ENCODE measurements at regions not wholly inside any gene's neighbourhood (a gene's known extent, or its start where the extent isn't known, plus 50 kb on each side); places are given as distances from the start of the nearest gene placed in this dataset.

DNA sequence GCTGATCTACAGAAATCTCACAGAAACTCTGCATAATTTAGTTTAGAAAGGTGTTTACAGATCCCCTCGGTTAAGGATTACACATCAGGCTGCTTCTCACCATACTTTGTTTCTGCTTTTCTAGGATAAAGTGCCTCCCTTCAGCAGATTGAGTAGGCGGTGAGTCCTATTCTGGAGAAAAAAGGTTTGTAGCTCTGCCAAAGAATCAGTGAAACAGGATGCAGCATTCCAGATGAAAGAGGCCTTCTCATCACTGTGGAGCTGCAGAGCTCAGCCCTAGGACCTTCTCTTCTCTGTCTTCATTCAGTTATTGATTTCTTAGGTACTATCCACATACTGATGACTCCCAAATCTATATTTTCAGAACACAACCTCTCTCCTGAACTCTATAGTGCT lies 155.5 kb upstream of the KRR1 start:
- CTCF ChIA-PET, result no interaction called here
- Mint-ChIP-seq H3K36me3 (no peaks in the 10 kb centered on the region), H3K27ac (no peak overlapping the region), H3K4me1 (peaks cover 15% of the 10 kb centered on the region), H3K27me3 (ENCODE audit: low read depth) (no peaks in the 10 kb centered on the region), H3K9me3 (no peaks in the 10 kb centered on the region), H3K4me3 (no peak overlapping the region)
- TF ChIP-seq ZNF232 (CRISPR knock-in tag; IDR thresholded peaks at IDR 0.05) (no peak), ZNF671 (CRISPR knock-in tag; IDR thresholded peaks at IDR 0.05) (no peak), RORB (CRISPR knock-in tag; IDR thresholded peaks at IDR 0.05) (no peak), GRHL2 (CRISPR knock-in tag; IDR thresholded peaks at IDR 0.05; ENCODE audit: insufficient replicate concordance, severe bottlenecking) (no peak), EMX1 (CRISPR knock-in tag; IDR thresholded peaks at IDR 0.05) (no peak), ZNF423 (CRISPR knock-in tag; IDR thresholded peaks at IDR 0.05) (no peak)
- TF ChIP-seq, protein P1, sequence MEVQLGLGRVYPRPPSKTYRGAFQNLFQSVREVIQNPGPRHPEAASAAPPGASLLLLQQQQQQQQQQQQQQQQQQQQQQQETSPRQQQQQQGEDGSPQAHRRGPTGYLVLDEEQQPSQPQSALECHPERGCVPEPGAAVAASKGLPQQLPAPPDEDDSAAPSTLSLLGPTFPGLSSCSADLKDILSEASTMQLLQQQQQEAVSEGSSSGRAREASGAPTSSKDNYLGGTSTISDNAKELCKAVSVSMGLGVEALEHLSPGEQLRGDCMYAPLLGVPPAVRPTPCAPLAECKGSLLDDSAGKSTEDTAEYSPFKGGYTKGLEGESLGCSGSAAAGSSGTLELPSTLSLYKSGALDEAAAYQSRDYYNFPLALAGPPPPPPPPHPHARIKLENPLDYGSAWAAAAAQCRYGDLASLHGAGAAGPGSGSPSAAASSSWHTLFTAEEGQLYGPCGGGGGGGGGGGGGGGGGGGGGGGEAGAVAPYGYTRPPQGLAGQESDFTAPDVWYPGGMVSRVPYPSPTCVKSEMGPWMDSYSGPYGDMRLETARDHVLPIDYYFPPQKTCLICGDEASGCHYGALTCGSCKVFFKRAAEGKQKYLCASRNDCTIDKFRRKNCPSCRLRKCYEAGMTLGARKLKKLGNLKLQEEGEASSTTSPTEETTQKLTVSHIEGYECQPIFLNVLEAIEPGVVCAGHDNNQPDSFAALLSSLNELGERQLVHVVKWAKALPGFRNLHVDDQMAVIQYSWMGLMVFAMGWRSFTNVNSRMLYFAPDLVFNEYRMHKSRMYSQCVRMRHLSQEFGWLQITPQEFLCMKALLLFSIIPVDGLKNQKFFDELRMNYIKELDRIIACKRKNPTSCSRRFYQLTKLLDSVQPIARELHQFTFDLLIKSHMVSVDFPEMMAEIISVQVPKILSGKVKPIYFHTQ (CRISPR knock-in tag; IDR thresholded peaks at IDR 0.05), result no peak
- TF ChIP-seq, protein P2, sequence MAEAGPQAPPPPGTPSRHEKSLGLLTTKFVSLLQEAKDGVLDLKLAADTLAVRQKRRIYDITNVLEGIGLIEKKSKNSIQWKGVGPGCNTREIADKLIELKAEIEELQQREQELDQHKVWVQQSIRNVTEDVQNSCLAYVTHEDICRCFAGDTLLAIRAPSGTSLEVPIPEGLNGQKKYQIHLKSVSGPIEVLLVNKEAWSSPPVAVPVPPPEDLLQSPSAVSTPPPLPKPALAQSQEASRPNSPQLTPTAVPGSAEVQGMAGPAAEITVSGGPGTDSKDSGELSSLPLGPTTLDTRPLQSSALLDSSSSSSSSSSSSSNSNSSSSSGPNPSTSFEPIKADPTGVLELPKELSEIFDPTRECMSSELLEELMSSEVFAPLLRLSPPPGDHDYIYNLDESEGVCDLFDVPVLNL (CRISPR knock-in tag; IDR thresholded peaks at IDR 0.05; ENCODE audit: borderline replicate concordance, low read depth), result no peak
- TF ChIP-seq, protein P3, sequence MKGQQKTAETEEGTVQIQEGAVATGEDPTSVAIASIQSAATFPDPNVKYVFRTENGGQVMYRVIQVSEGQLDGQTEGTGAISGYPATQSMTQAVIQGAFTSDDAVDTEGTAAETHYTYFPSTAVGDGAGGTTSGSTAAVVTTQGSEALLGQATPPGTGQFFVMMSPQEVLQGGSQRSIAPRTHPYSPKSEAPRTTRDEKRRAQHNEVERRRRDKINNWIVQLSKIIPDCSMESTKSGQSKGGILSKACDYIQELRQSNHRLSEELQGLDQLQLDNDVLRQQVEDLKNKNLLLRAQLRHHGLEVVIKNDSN (CRISPR knock-in tag; IDR thresholded peaks at IDR 0.05), result no peak
- no peak for ATAC-seq
- no peak for DNase-seq (ENCODE audit: low spot score)
- POLR2A ChIA-PET, result interaction anchor here (0.6 kb wide), 1 partner anchor 1470 kb away, joined by 3 read pairs; no protein-coding TSS in a partner anchor

DNA sequence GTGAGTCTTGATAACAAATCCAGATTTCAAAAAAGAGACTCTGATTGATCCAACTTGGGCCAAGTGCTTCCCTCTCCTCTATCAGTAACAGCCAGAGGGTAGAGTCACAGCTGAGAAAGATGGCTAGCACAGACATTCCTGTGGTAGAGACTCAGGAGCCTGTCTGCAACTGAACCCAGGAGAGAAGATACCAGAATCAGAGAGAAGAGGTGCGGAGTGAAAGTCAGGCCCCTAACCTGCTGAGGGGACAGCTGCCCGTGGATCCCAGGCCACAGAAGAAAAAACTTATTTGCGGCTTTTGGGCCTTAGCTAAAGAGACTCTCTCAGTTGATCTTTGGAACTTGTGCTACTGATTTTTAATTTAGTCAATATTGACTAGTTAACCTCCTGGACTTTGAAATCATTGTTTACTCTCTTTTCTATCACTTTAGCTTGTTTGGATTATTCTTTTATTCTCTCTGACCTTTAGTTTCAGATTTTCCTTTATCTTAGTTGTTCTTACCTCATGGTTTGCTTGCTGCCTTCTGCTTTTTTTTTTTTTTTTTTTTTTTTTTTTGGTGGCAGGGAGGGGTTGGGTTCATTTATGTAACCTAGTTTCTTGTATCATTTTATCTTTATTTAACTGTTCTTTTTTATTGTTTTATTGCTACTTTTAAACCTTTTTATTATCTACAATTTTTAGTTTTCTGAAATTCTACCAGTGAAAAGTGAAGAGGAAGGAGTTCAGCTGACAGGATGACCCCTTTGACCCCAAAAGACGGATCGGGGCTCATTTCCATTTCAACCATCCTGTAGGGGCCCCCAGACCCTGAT lies 154.9 kb upstream of the KRR1 start:
- TF ChIP-seq, protein P4, sequence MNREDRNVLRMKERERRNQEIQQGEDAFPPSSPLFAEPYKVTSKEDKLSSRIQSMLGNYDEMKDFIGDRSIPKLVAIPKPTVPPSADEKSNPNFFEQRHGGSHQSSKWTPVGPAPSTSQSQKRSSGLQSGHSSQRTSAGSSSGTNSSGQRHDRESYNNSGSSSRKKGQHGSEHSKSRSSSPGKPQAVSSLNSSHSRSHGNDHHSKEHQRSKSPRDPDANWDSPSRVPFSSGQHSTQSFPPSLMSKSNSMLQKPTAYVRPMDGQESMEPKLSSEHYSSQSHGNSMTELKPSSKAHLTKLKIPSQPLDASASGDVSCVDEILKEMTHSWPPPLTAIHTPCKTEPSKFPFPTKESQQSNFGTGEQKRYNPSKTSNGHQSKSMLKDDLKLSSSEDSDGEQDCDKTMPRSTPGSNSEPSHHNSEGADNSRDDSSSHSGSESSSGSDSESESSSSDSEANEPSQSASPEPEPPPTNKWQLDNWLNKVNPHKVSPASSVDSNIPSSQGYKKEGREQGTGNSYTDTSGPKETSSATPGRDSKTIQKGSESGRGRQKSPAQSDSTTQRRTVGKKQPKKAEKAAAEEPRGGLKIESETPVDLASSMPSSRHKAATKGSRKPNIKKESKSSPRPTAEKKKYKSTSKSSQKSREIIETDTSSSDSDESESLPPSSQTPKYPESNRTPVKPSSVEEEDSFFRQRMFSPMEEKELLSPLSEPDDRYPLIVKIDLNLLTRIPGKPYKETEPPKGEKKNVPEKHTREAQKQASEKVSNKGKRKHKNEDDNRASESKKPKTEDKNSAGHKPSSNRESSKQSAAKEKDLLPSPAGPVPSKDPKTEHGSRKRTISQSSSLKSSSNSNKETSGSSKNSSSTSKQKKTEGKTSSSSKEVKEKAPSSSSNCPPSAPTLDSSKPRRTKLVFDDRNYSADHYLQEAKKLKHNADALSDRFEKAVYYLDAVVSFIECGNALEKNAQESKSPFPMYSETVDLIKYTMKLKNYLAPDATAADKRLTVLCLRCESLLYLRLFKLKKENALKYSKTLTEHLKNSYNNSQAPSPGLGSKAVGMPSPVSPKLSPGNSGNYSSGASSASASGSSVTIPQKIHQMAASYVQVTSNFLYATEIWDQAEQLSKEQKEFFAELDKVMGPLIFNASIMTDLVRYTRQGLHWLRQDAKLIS (CRISPR knock-in tag; IDR thresholded peaks at IDR 0.05; ENCODE audit: borderline replicate concordance), result no peak
- TF ChIP-seq, protein P5, sequence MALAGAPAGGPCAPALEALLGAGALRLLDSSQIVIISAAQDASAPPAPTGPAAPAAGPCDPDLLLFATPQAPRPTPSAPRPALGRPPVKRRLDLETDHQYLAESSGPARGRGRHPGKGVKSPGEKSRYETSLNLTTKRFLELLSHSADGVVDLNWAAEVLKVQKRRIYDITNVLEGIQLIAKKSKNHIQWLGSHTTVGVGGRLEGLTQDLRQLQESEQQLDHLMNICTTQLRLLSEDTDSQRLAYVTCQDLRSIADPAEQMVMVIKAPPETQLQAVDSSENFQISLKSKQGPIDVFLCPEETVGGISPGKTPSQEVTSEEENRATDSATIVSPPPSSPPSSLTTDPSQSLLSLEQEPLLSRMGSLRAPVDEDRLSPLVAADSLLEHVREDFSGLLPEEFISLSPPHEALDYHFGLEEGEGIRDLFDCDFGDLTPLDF (CRISPR knock-in tag; IDR thresholded peaks at IDR 0.05), result no peak
- TF ChIP-seq, protein P6, sequence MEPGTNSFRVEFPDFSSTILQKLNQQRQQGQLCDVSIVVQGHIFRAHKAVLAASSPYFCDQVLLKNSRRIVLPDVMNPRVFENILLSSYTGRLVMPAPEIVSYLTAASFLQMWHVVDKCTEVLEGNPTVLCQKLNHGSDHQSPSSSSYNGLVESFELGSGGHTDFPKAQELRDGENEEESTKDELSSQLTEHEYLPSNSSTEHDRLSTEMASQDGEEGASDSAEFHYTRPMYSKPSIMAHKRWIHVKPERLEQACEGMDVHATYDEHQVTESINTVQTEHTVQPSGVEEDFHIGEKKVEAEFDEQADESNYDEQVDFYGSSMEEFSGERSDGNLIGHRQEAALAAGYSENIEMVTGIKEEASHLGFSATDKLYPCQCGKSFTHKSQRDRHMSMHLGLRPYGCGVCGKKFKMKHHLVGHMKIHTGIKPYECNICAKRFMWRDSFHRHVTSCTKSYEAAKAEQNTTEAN (CRISPR knock-in tag; IDR thresholded peaks at IDR 0.05), result no peak
- TF ChIP-seq, protein P7, sequence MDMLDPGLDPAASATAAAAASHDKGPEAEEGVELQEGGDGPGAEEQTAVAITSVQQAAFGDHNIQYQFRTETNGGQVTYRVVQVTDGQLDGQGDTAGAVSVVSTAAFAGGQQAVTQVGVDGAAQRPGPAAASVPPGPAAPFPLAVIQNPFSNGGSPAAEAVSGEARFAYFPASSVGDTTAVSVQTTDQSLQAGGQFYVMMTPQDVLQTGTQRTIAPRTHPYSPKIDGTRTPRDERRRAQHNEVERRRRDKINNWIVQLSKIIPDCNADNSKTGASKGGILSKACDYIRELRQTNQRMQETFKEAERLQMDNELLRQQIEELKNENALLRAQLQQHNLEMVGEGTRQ (CRISPR knock-in tag; IDR thresholded peaks at IDR 0.05), result no peak
- TF ChIP-seq GABPB1 (CRISPR knock-in tag; IDR thresholded peaks at IDR 0.05), result peak; percentile 42; the same call in 1 of the 2 replicates
- TF ChIP-seq SOX15 (CRISPR knock-in tag; IDR thresholded peaks at IDR 0.05), result no peak
- TF ChIP-seq, protein P8, sequence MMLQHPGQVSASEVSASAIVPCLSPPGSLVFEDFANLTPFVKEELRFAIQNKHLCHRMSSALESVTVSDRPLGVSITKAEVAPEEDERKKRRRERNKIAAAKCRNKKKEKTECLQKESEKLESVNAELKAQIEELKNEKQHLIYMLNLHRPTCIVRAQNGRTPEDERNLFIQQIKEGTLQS (CRISPR knock-in tag; conservative IDR thresholded peaks at IDR 0.05), result no peak
- ChIA-PET POLR2A (no interaction called here), CTCF (interaction anchor here (0.6 to 0.7 kb wide), 2 partner anchors 178 to 324 kb away, joined by 3 to 4 read pairs; no protein-coding TSS in a partner anchor)
- H3K4me3 Mint-ChIP-seq, result no peak overlapping the region
- H3K36me3 Mint-ChIP-seq, result no peaks in the 10 kb centered on the region
- H3K27ac Mint-ChIP-seq, result 0 out of 2 replicates have a peak overlapping the region, but pooled peaks have one; percentile 64
- H3K9me3 Mint-ChIP-seq, result no peaks in the 10 kb centered on the region
- DNase-seq (ENCODE audit: low spot score) (no peak), ATAC-seq (no peak)
- no peaks in the 10 kb centered on the region for H3K27me3 Mint-ChIP-seq (ENCODE audit: low read depth)
- H3K4me1 Mint-ChIP-seq, result peaks cover 15% of the 10 kb centered on the region

Measured in WTC11 (cell line).